Heart left ventricle (tissue), 16 donors: ENCODE measurements at regions not wholly inside any gene's neighbourhood (a gene's known extent, or its start where the extent isn't known, plus 50 kb on each side); places are given as distances from the start of the nearest gene placed in this dataset.
"Not testable (repeated sequence)": the region's sequence is repeated elsewhere in the genome, so short reads cannot be mapped to it uniquely, and the experiment has no call there.

Experiments
- ATAC-seq, 4 donors: fragments of 200-7000 bp; cut with Tn5 transposase; one replicate each; pipeline ENCODE4 v1.9.1; 2020 to 2022; ENCODE audit warnings: moderate library complexity in 4 of 4, mild to moderate bottlenecking in 3 of 4, moderate number of reproducible peaks in 1 of 4
- DNase-seq, 5 donors: peaks; one replicate each; pipeline ENCODE4 v3.0.0-alpha.2; 2020
- H3K27ac ChIP-seq, 12 donors: fragments of 200-600 bp; sonication (generic) in 4 of 12; one replicate each; pipeline versions ENCODE4 v1.5.0 to v1.8.0; 2016 to 2022; ENCODE audit warnings: mild to moderate bottlenecking in 2 of 12
- H3K27me3 ChIP-seq, 9 donors: fragments of 200-600 bp; sonication (generic) in 2 of 9; one replicate each; pipeline versions ENCODE4 v1.5.1 to v1.8.0; 2016 to 2022; ENCODE audit warnings: mild to moderate bottlenecking in 3 of 9
- H3K36me3 ChIP-seq, 9 donors: fragments of 200-600 bp; sonication (generic) in 2 of 9; one replicate each; pipeline versions ENCODE4 v1.5.0 to v1.8.0; 2018 to 2022; ENCODE audit warnings: mild to moderate bottlenecking in 2 of 9
- H3K4me1 ChIP-seq, 12 donors: fragments of 200-600 bp; sonication (generic) in 4 of 12; one replicate each; pipeline versions ENCODE4 v1.5.0 to v1.8.0; 2016 to 2022; ENCODE audit warnings: mild to moderate bottlenecking in 3 of 12
- H3K4me3 ChIP-seq, 12 donors: fragments of 200-600 bp; sonication (generic) in 4 of 12; one replicate each; pipeline versions ENCODE4 v1.5.0 to v1.8.0; 2017 to 2022; ENCODE audit warnings: mild to moderate bottlenecking in 9 of 12, moderate library complexity in 4 of 12
- H3K9me3 ChIP-seq, 12 donors: fragments of 200-600 bp; sonication (generic) in 4 of 12; one replicate each; pipeline versions ENCODE4 v1.5.0 to v1.8.0; 2016 to 2022; ENCODE audit warnings: mild to moderate bottlenecking in 1 of 12
- POLR2A ChIP-seq, 2 donors: fragments of 450-650 bp; IDR thresholded peaks; one replicate each; pipeline ENCODE4 v1.6.1; 2017; ENCODE audit warnings: antibody characterized with exemption in 2 of 2, mild to moderate bottlenecking in 2 of 2, moderate library complexity in 2 of 2
- WGBS, 4 donors: extraction: QIAGEN DNeasy Blood & Tissue Kit in 2 of 4; methylation state at CpG; one replicate each; pipeline versions ENCODE4 v1.1.5 to v1.1.7; 2013 to 2018; 5-methylcytosine and 5-hydroxymethylcytosine counted together
- intact Hi-C, 10 donors: fragments of 100-400 bp; cut with DNase I; formaldehyde crosslinking; loops; one replicate each; pipeline versions ENCODE4 v1.11.1 to v1.14.2; 2022
- TF ChIP-seq, protein P1 (sequence below), 12 donors: fragments of 200-600 bp; sonication (generic) in 4 of 12; IDR thresholded peaks; one replicate each; pipeline versions ENCODE4 v1.5.0 to v1.8.0; 2018 to 2022; ENCODE audit warnings: antibody characterized with exemption in 12 of 12, mild to moderate bottlenecking in 5 of 12
- donor health status: ischemic (EF 13 %, LVEDD 7.1; RV severe dilation, severe dysfunction).
- donor health status: healthy with polysubstance abuse.
- donor health status: DM: no; HTN: yes; CAD: no.
- donor health status: DM: no; HTN: no; CAD: no.
- donor health status: ischemic (EF 25% LVEDD 6.9; RV normal size, moderate dysfunction).
- donor health status: ischemic (EF 25% LVEDD 5.7; RV mildly dilated, moderate dysfunction).
- donor health status: healthy.
- donor health status: DM: yes; HTN: yes; CAD: no.
- donor health status: ischemic (EF 35%, LVEDD 5.7; RV mildly dilated, moderate dysfunction).
- donor health status: nonischemic (EF 11% LVEDD 7.7; RV severe dilation, severe dysfunction).
- donor health status: DM: yes; HTN: yes; CAD: no.
- donor health status: PGD.
- donor health status: ischemic (EF 29% LVEDD 5.4; RV normal size, mild dysfunction).
- donor health status: nonischemic (EF 23%, LVEDD 6.1; RV moderate dilation, normal function).

DNA sequence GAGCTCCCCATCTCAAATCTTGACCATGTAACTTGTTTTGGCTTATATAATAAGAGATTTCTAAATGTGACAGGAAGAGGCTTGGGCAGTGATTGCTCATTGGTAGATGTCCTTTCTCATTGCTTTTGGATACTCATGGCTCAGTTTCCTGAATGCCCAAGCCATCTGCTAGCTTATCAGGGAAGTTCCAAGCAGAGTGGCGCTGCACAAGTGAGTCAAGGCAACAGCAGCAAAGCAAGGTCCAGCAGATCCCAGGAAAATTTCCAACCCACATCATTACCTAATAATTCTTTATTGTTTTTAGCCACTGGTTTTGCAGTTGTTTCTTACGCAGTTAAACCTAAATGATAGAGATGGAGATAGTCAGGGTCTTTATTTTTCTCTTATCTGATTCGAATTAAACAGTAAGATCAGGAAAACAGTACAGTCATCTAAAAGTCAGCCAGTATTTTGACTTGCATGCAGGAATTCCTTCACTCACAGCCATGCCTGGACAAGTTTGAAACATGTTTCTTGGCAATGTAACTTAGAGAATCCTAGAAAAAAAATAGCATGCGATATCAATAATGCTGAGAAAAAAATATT, 349.7 kb upstream of the TMEFF2 start:
- no peak for ATAC-seq
- intact Hi-C loops = no loop called here
- TF ChIP-seq, protein P1, sequence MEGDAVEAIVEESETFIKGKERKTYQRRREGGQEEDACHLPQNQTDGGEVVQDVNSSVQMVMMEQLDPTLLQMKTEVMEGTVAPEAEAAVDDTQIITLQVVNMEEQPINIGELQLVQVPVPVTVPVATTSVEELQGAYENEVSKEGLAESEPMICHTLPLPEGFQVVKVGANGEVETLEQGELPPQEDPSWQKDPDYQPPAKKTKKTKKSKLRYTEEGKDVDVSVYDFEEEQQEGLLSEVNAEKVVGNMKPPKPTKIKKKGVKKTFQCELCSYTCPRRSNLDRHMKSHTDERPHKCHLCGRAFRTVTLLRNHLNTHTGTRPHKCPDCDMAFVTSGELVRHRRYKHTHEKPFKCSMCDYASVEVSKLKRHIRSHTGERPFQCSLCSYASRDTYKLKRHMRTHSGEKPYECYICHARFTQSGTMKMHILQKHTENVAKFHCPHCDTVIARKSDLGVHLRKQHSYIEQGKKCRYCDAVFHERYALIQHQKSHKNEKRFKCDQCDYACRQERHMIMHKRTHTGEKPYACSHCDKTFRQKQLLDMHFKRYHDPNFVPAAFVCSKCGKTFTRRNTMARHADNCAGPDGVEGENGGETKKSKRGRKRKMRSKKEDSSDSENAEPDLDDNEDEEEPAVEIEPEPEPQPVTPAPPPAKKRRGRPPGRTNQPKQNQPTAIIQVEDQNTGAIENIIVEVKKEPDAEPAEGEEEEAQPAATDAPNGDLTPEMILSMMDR (IDR thresholded peaks at IDR 0.05) = no peak
- TF ChIP-seq POLR2A (IDR thresholded peaks at IDR 0.05) = no peak
- WGBS, 4 donors = 75 to 82% (median 77%) methylated on average over 4 of the region's 4 CpGs
- no peaks in the 10 kb centered on the region for H3K4me1 ChIP-seq
- DNase-seq = no peak
- no peak overlapping the region for H3K27ac ChIP-seq
- no peaks in the 10 kb centered on the region for H3K27me3 ChIP-seq
- no peaks in the 10 kb centered on the region for H3K36me3 ChIP-seq
- H3K4me3 ChIP-seq = no peak overlapping the region
- H3K9me3 ChIP-seq = no peaks in the 10 kb centered on the region

DNA sequence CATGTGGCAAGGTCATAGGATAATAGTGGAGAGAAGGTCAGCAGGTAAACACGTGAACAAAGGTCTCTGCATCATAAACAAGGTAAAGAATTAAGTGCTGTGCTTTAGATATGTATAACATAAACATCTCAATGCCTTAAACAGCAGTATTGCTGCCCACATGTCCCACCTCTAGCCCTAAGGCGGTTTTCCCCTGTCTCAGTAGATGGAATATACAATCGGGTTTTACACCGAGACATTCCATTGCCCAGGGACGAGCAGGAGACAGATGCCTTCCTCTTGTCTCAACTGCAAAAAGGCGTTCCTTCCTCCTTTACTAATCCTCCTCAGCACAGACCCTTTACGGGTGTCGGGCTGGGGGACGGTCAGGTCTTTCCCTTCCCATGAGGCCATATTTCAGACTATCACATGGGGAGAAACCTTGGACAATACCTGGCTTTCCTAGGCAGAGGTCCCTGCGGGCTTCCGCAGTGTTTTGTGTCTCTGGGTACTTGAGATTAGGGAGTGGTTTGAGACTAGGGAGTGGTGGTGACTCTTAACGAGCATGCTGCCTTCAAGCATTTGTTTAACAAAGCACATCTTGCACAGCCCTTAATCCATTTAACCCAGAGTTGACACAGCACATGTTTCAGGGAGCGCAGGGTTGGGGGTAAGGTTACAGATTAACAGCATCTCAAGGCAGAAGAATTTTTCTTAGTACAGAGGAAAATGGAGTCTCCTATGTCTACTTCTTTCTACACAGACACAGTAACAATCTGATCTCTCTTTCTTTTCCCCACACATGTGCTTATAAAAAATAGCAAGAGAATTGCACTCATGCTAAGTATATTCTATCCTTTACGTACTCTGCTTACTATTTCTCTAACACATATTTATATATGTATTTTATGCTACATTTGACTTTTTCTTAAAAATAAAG, 347.7 kb upstream of the TMEFF2 start:
- 47 to 70% (median 62%) methylated on average over 13 to 14 of the region's 14 CpGs for WGBS, 4 donors
- H3K36me3 ChIP-seq, ATAC-seq, DNase-seq, H3K4me1 ChIP-seq, intact Hi-C loops, H3K27me3 ChIP-seq, H3K9me3 ChIP-seq, H3K4me3 ChIP-seq, H3K27ac ChIP-seq: not testable (repeated sequence)

DNA sequence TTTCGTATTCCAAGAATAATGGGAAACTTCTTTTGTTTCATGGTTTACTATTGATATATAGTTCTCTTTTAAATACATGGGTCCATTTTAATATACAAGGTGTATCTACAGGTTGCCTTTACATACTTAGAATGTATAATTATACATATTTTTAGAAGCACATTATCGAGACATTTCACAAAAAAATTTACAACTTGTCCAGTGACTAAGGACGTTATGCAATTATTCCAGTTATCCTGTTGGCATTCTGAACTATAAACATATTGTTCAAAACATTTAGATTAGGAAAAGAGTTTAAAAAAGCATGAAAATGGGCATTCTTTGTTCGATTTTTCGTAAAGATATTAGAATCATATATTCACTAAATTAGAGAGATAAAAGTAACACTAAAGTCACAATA, 344.6 kb upstream of the TMEFF2 start:
- H3K27me3 ChIP-seq = no peaks in the 10 kb centered on the region
- no peak overlapping the region for H3K4me3 ChIP-seq
- H3K36me3 ChIP-seq = no peaks in the 10 kb centered on the region
- H3K4me1 ChIP-seq = no peaks in the 10 kb centered on the region
- no peak overlapping the region for H3K27ac ChIP-seq
- H3K9me3 ChIP-seq = no peaks in the 10 kb centered on the region
- DNase-seq = no peak
- WGBS, 4 donors = 75 to 86% (median 82%) methylated on average over 5 of the region's 5 CpGs
- no peak for ATAC-seq
- intact Hi-C loops = no loop called here
- TF ChIP-seq, protein P1 (IDR thresholded peaks at IDR 0.05) = no peak
- no peak for TF ChIP-seq POLR2A (IDR thresholded peaks at IDR 0.05)

DNA sequence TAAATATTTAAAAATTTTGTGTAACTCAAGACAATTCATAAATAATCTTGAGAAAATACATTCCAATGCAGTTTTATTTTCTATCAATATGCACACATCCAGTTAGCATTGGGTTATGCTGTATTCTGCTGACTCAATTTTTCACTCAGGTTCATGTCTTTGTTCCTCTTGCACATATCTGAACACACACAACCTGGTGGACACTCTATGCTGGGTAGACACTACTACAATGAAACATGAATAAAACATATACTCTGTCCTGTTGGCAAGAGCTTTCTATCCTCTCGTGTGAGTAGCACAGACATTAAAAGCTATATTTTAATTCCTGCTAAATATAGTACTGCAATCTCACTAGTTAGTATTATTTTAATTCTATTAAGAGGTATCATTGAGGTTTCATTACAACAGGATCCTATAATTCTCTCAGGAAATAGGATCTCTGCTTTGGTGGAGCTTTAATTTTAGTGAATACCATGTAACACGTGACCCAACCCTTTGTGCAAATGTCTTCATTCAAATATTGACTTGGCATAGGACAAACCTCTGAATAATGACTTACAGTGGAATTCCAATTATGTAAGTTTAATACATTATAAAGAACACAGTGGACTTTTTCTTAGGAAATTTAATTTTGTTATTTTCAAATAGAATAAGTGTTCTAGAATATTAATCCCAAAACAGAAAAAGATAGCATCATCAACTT, 342.3 kb upstream of the TMEFF2 start:
- H3K36me3 ChIP-seq = no peaks in the 10 kb centered on the region
- ATAC-seq (no peak), DNase-seq (no peak)
- no peak overlapping the region for H3K4me3 ChIP-seq
- WGBS, 4 donors = 40 to 49% (median 47%) methylated on average over 2 of the region's 2 CpGs
- intact Hi-C loops = no loop called here
- H3K9me3 ChIP-seq = no peaks in the 10 kb centered on the region
- no peak overlapping the region for H3K27ac ChIP-seq
- no peaks in the 10 kb centered on the region for H3K27me3 ChIP-seq
- TF ChIP-seq, protein P1 (IDR thresholded peaks at IDR 0.05) = no peak
- no peak for TF ChIP-seq POLR2A (IDR thresholded peaks at IDR 0.05)
- H3K4me1 ChIP-seq = no peaks in the 10 kb centered on the region
